GM21447 (cell line): ENCODE measurements at regions not wholly inside any gene's neighbourhood (a gene's known extent, or its start where the extent isn't known, plus 50 kb on each side); places are given as distances from the start of the nearest gene placed in this dataset.
A peak's percentile ranks its signal among the peaks of the same experiment; 100 is the strongest.

ENCODE experiments used
- ATAC-seq: cut with Tn5 transposase; IDR thresholded peaks from one replicate; pipeline ENCODE4 v1.9.1; 2021; ENCODE audit not compliant: unreplicated experiment

- ATAC-seq = no peak
Measured at GRCh38 chr6:22083119-22083518, 213.7 kb downstream of the PRL start.

- no peak for ATAC-seq
Measured at GRCh38 chr6:22087960-22088706, 208.7 kb downstream of the PRL start.

GRCh38 chr6:22091424-22091948 is 205.3 kb downstream of the PRL start:
- no peak for ATAC-seq

GRCh38 chr6:22095836-22096235 is 201.0 kb downstream of the PRL start:
- no peak for ATAC-seq

- no peak for ATAC-seq
Measured at GRCh38 chr6:22098601-22099031, 198.2 kb downstream of the PRL start.

GRCh38 chr6:22099231-22099630 is 197.6 kb downstream of the PRL start:
- no peak for ATAC-seq

- no peak for ATAC-seq
Measured at GRCh38 chr6:22099923-22100322, 196.9 kb downstream of the PRL start.

GRCh38 chr6:22101163-22101562 is 195.7 kb downstream of the PRL start:
- ATAC-seq = no peak

- ATAC-seq = peak; percentile 93
Measured at GRCh38 chr6:22102671-22103070, 194.2 kb downstream of the PRL start.

GRCh38 chr6:22106451-22106850 is 190.4 kb downstream of the PRL start:
- ATAC-seq = no peak

- no peak for ATAC-seq
Measured at GRCh38 chr6:22106961-22107360, 189.9 kb downstream of the PRL start.

- ATAC-seq = no peak
Measured at GRCh38 chr6:22108199-22108598, 188.6 kb downstream of the PRL start.

- ATAC-seq = no peak
Measured at GRCh38 chr6:22110061-22110460, 186.8 kb downstream of the PRL start.

- no peak for ATAC-seq
Measured at GRCh38 chr6:22112461-22112860, 184.4 kb downstream of the PRL start.

- ATAC-seq = no peak
Measured at GRCh38 chr6:22113026-22113766, 183.6 kb downstream of the PRL start.

GRCh38 chr6:22115559-22115958 is 181.3 kb downstream of the PRL start:
- ATAC-seq = no peak

GRCh38 chr6:22117631-22118030 is 179.2 kb downstream of the PRL start:
- no peak for ATAC-seq

- ATAC-seq = no peak
Measured at GRCh38 chr6:22119500-22119899, 177.3 kb downstream of the PRL start.

- no peak for ATAC-seq
Measured at GRCh38 chr6:22124756-22125155, 172.1 kb downstream of the PRL start.

GRCh38 chr6:22126910-22127309 is 169.9 kb downstream of the PRL start:
- ATAC-seq = no peak

- no peak for ATAC-seq
Measured at GRCh38 chr6:22129751-22130150, 167.1 kb downstream of the PRL start.

GRCh38 chr6:22132656-22133055 is 164.2 kb downstream of the PRL start:
- ATAC-seq = no peak
